Stimulated activated CD4-positive, alpha-beta T cell treated with anti-CD3 and anti-CD28 coated beads, Interleukin-4, amount 100 ng/mL, for 24 hours (primary cell): ENCODE measurements at regions not wholly inside any gene's neighbourhood (a gene's known extent, or its start where the extent isn't known, plus 50 kb on each side); places are given as distances from the start of the nearest gene placed in this dataset.

Experiments used
- DNase-seq: peaks from one replicate; pipeline ENCODE4 v3.0.0-alpha.2; 2020

- no peak for DNase-seq
Measured at GRCh38 chr17:73820686-73821448, 176.6 kb upstream of the SDK2 start.

DNA sequence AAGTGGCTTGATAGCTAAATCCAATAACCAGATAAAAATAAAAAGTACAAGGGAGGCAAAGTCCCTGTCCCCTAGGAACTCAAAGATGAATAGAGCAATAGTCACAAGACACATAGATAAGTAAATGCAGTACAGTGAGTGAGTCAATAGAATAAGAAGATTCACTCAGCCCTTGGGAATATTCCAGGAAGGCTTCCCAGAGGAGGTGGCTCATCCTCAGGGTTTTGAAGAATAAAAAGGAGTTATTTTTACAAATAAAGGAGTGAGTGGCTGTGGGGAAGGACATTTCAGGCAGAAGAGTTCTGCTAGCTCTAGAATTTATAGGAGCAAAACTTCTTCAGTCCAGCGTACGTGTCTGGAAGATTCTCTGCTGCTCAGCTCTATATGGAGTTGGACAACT is 177.4 kb upstream of the SDK2 start:
- no peak for DNase-seq

DNA sequence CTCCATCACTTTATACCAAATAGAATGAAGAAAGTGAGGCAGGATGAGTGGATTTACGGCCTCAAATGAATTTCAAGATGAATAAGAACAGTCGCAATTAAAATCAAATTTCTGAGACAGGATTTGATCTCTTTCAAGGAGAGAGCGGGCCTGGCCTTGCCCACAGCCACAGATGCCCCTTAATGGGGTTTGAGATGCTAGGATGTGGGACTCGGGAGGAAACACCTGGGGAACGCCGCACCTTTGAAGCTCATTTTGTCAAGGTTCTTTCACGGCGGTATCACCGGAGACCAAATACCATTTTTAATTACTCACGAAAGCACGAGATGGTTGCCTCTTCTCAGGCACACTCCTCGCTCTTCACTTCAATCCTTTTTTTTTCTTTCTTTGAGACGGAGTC is 178.1 kb upstream of the SDK2 start:
- no peak for DNase-seq

DNA sequence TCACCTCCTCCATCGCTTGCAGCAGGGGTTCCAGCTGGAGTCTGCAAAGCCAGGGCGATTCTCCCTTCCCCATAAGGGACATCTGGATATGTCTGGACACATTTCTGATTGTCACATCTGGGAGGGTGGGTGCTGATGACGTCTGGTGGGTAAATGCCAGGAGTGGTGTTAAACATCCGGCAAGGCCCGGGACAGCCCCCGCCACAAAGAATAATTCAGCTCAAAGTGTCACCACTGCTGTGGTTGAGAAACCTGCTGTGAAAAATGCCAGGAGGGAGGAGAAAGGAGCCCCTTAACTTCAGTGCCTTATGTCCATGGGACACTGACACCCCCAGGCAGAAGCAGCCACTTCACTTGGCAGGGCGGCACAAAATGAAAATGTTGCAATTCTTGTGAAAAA is 179.4 kb upstream of the SDK2 start:
- DNase-seq = no peak

DNA sequence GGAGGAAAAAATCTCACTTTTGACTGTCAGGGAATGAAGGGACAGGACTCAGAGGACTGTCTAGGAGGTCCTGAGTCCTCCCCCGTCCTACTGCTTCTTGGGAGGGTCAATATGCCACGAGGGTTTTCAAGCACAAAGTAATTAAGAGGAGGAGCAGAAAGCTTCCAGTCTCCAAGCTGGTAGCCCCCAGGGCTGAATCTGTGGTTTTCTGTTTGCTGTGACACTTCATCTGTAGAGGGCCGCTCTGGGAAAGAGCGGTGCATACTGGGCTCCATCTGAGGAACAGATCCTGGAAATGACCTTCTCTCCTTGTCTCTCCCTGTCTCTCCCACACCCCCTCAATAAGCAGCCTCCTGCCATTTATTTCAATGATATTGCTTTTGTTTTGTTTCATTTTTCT is 180.1 kb upstream of the SDK2 start:
- DNase-seq = no peak

- DNase-seq = no peak
Measured at GRCh38 chr17:73826181-73826871, 182.1 kb upstream of the SDK2 start.

GRCh38 chr17:73826872-73827228 is 182.6 kb upstream of the SDK2 start:
- no peak for DNase-seq

DNA sequence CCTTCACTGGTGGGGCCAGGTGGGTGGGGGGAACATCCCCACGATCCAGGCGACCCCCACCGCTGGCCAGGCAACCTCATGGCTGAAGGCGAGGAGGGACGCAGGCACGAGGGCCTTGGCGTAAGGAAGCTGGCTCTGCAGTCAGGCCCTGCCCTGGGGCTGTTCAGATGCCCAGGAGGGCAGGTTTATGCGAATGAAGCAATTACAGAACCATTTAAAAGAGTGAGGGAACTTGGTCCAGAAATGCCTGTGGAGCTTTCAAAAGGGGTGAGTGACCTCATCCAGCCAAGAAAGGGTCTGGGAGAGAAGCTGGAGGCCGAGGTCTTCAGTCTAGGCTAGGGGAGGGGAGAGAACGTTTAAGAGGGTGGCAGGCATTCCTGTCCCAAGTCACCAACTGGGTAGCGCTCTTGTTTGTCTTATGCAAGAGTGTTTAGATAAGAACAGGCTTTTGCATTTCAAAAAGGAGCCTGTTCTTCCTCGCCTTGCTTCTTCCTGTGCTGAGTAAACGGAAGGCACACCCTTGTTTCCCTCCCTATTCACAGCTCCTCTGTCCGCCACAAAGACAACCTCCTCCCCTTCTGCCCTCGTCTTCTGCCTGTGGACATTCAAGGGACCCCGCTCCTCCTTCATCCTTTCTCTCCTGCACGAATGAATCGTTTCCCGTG is 183.5 kb upstream of the SDK2 start:
- DNase-seq = no peak

DNA sequence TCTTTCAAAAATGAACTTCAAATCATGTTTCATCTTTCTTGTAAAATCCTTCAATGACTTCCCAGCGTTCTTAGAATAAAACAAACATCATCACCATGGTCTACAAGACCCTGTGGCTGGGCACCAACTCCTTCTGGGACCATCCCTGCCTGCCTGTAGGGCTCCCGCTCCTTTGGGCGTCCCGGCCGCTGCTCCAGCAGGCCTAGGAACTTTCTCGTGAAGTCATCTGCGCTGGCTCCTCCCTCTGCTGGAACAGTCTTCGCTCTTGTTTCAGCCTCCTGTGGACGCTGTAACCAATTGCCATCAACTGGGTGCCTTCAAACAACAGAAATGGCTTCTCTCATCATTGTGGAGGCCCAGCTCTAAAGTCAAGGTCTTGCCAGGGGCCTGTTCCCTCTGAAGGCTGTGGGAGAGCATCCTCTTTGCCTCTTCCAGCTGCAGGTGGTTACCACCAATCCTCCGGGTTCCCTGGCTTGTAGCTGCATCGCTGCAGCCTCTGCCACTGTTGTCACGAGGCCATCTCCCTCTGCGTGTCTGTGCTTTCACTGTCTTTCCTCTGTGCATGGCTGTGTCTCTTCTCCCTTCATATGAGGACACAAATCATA is 185.5 kb upstream of the SDK2 start:
- DNase-seq = no peak

DNA sequence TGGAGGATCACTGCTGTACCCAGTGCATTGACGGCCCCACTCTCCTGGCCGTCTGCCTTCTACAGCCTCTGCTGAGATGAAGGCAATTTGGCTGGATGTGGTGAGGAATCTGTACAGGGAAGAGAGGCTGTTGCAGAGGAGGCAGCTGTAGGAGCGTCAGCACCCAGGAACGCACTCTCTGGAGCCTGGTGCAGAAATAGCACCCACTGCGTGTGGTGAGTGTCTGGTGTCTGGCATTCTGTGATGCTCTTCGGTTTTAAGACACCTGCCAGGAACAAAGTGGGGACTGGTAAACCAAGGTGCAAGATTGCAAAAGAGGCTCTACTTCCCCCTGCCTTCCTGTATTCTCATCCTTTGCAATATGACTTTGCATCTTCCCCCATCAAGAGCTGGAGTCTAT is 187.5 kb upstream of the SDK2 start:
- DNase-seq = no peak

DNA sequence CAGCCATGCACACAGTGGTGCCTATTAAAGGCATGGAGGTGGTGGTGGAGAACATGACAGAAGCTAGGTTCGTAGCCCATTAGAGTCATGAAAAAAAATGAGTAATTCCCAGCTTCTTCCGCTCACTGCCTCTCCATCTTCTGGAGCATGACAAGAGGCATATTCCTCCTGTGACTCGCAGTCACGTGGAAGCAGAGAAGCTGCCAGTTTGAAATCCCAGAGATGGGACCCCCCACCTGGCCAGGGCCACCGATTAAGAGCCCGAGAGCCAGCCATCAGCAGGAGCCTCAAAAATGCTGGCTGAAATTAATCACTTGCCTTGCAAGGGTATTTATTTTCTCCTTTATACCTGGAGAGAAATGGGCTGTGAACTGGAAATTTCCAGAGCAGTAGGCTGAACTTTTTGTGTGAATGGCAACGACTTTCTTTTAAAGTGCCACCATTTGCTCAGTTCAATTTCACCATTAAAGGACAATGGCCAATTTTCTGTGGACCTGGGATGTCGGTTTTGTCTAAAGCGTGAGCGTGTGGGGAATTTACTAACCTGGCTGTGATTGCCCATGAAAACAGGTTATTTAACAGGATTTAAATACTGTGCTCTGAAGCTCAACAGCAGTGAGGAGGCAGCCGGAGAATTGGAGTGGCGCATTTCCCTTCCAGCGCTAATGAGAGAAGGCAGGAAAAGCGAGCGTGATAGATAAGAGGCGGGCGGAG is 189.7 kb upstream of the SDK2 start:
- no peak for DNase-seq

GRCh38 chr17:73834684-73835343 is 190.6 kb upstream of the SDK2 start:
- DNase-seq = no peak

DNA sequence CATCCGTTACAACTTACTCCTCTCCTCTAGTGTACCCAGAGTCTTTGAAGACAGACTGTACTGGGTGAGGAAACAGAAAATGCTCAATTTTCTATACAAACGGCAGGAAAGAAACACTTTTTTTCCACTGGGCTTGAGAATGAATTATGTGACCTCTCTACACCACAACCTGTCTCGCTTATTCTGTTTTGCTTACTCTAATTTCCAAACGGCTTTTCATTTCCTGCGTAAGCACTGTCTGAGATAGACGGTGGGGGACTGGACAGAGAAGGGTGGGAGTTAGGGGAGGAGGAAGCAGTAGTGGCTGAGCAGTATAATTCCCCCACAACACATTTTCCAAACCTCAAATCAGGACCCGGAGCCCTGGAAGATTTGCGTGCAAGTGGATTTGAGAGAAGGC is 191.4 kb upstream of the SDK2 start:
- DNase-seq = no peak

- no peak for DNase-seq
Measured at GRCh38 chr17:73838815-73839214, 194.6 kb upstream of the SDK2 start.

DNA sequence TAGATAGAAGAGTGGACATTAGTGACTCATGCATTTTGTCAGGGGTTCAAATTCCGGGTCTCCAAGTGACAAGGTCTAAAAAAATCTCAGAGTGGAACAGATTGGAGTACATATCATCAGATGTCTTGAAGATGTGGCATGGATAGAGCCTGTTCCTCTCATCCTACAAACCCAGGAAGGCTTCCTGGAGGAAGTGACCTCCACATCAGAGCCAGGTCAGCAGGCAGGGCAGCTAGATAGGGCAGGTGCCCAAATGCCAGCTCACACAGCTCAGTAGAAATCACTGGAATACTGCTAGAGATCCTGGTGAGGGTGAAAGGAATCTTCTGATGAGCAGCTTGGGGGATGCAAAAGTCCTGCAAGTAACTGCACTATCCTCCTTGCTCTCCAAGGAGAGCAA is 196.6 kb upstream of the SDK2 start:
- no peak for DNase-seq

- DNase-seq = no peak
Measured at GRCh38 chr17:73841431-73842060, 197.3 kb upstream of the SDK2 start.

DNA sequence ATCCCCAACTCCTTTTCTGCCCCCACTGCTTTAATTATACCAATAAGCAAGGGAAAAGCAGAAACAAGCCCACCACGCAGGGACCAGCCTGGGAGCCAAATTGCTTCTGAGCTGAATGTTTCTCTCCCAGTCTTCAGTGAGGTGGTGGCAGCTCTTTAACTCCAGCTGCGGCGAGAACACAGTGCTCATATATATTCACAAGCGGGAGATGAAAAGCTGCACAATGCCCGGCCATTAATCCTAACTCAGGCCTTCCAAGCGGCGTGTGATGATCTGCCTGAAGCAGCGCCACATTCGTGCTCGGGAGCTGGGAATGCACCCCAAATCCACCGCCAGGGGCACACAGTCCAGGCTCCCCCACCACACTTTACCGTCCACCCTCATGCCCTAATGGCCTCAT is 203.7 kb upstream of the SDK2 start:
- DNase-seq = no peak

DNA sequence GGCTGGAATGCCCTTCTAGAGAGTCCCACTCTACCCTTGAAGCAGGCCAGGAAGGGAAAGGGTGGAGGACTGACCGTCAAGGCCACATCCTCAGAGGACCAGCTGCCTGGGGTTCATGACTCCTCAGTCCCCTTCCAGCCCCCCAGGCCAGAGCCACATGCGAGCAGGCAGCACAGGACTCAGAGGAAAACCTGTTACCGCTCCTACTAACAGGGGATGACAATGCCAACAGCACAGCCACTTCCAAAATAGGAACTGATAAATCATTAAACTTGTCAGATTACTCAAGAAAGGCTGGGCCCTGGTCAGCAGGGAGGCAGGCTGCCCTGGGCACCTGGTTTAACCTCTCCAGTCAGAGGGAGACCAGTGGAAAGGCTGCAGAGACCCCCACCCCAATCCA is 206.2 kb upstream of the SDK2 start:
- DNase-seq = no peak

DNA sequence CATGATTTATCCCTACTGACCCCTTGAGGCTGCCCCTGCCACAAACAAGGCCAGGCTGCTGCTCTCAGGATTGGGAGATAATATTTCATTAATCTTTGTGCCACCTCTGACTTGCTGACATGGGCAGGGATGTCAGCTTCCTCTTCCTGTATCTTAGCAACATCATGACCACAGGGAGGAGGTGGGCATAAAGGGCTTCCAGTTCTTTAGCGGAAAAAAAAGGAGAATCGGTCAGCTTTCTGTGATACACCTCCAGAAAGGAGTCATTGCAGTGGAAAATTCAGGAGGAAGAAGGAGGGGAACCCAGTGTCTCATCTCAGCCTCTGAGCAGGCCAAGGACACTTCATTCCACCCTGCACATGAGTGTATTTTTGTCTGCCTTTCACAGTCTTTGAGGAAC is 206.8 kb upstream of the SDK2 start:
- DNase-seq = no peak

DNA sequence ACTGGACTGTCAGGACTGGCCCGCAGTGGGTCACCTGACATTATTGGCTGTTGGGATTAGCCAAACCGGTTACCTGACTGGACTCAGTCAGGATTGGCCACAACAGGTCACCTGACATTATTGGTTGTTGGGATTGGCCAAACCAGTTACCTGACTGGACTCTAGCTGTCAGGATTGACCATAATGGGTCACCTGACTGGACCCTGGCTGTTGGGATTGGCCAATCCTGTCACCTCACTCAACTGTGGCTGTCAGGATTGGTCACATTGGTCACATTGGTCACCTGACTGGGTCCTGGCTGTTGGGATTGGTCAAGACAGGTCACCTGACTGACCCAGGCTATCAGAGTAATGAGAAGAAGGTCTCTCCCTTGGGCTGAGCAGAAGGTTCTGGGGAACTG is 207.7 kb upstream of the SDK2 start:
- DNase-seq = no peak

- DNase-seq = no peak
Measured at GRCh38 chr17:73855720-73856333, 211.6 kb upstream of the SDK2 start.

DNA sequence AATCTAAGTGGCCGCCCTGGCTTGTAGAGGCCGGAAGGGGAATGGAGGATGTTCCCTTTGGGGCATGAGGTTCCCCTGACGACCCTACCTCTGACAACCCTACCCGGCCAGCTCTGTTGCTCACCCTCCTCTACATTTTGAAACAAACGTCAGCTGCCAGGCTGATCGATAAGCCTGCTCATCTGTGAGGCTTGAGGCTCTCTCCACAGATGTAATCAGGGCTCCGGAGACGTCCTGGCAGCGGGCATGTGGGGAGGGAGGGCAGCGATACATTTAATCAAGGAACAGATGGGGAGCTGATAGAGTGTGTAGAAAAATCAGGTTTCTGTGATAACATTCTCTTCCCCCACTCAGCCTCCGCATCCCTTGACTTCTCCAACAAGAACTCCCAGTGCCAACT is 212.3 kb upstream of the SDK2 start:
- no peak for DNase-seq
